Fibroblast of peridontal ligament (primary cell): ENCODE measurements at regions not wholly inside any gene's neighbourhood (a gene's known extent, or its start where the extent isn't known, plus 50 kb on each side); places are given as distances from the start of the nearest gene placed in this dataset.
"Not testable (repeated sequence)": the region's sequence is repeated elsewhere in the genome, so short reads cannot be mapped to it uniquely, and the experiment has no call there.

Source experiments
- DNase-seq: peaks from one replicate; pipeline ENCODE4 v3.0.0-alpha.2; 2010; ENCODE audit errors: extremely low read depth

GRCh38 chr2:37722971-37723370, 51.5 kb upstream of the CDC42EP3 start:
- DNase-seq, result not testable (repeated sequence)

- DNase-seq, result no peak
Measured at GRCh38 chr2:37730037-37730818, 58.8 kb upstream of the CDC42EP3 start.

- DNase-seq, result not testable (repeated sequence)
Measured at GRCh38 chr2:37732412-37732811, 61.0 kb upstream of the CDC42EP3 start.

GRCh38 chr2:37733251-37733650, 61.8 kb upstream of the CDC42EP3 start:
- no peak for DNase-seq

GRCh38 chr2:37733955-37734354, 62.5 kb upstream of the CDC42EP3 start:
- not testable (repeated sequence) for DNase-seq

- peak; percentile 90 for DNase-seq
Measured at GRCh38 chr2:37734891-37735523, 63.6 kb upstream of the CDC42EP3 start.

- peak; percentile 38 for DNase-seq
Measured at GRCh38 chr2:37735524-37735910, 64.1 kb upstream of the CDC42EP3 start.

GRCh38 chr2:37737507-37737906, 66.1 kb upstream of the CDC42EP3 start:
- DNase-seq, result peak; percentile 49

GRCh38 chr2:37738266-37738885, 66.9 kb upstream of the CDC42EP3 start:
- DNase-seq, result no peak

- DNase-seq, result no peak
Measured at GRCh38 chr2:37739153-37739552, 67.7 kb upstream of the CDC42EP3 start.

GRCh38 chr2:37740164-37740739, 68.8 kb upstream of the CDC42EP3 start:
- DNase-seq, result peak; percentile 33

- DNase-seq, result peak; percentile 29
Measured at GRCh38 chr2:37742286-37742685, 70.8 kb upstream of the CDC42EP3 start.

- no peak for DNase-seq
Measured at GRCh38 chr2:37744010-37744409, 72.6 kb upstream of the CDC42EP3 start.

- DNase-seq, result not testable (repeated sequence)
Measured at GRCh38 chr2:37744961-37745360, 73.5 kb upstream of the CDC42EP3 start.

- DNase-seq, result not testable (repeated sequence)
Measured at GRCh38 chr2:37746011-37746410, 74.6 kb upstream of the CDC42EP3 start.

GRCh38 chr2:37746883-37747282, 75.4 kb upstream of the CDC42EP3 start:
- DNase-seq, result no peak

GRCh38 chr2:37748541-37748940, 77.1 kb upstream of the CDC42EP3 start:
- DNase-seq, result no peak

- DNase-seq, result not testable (repeated sequence)
Measured at GRCh38 chr2:37750286-37750685, 78.8 kb upstream of the CDC42EP3 start.

- DNase-seq, result no peak
Measured at GRCh38 chr2:37752766-37753165, 81.3 kb upstream of the CDC42EP3 start.

GRCh38 chr2:37753758-37754157, 82.3 kb upstream of the CDC42EP3 start:
- no peak for DNase-seq

GRCh38 chr2:37755961-37756559, 84.6 kb upstream of the CDC42EP3 start:
- DNase-seq, result not testable (repeated sequence)

- not testable (repeated sequence) for DNase-seq
Measured at GRCh38 chr2:37757456-37757855, 86.0 kb upstream of the CDC42EP3 start.
